Right lobe of liver (tissue), 6 donors: ENCODE measurements at regions not wholly inside any gene's neighbourhood (a gene's known extent, or its start where the extent isn't known, plus 50 kb on each side); places are given as distances from the start of the nearest gene placed in this dataset.

Experiments used
- ATAC-seq, 4 donors: fragments of 200-7000 bp; cut with Tn5 transposase; one replicate each; pipeline ENCODE4 v1.9.1; 2020; ENCODE audit warnings: mild to moderate bottlenecking in 4 of 4, moderate library complexity in 4 of 4
- DNase-seq, 3 donors: peaks; one replicate each; pipeline ENCODE4 v3.0.0-alpha.2; 2020
- H3K27ac ChIP-seq, 3 donors: fragments of 200-600 bp; one replicate each; pipeline ENCODE4 v1.8.0; 2022
- H3K27me3 ChIP-seq, 2 donors: fragments of 200-600 bp; one replicate each; pipeline ENCODE4 v1.8.0; 2022
- H3K36me3 ChIP-seq, 4 donors: fragments of 200-600 bp; sonication (generic) in 1 of 4; one replicate each; pipeline versions ENCODE4 v1.5.1 to v1.8.0; 2017 to 2022; ENCODE audit warnings: control low read depth in 1 of 4
- H3K4me1 ChIP-seq, 4 donors: fragments of 200-600 bp; sonication (generic) in 1 of 4; one replicate each; pipeline versions ENCODE4 v1.5.1 to v1.8.0; 2017 to 2022; ENCODE audit warnings: control low read depth in 1 of 4
- H3K4me3 ChIP-seq, 3 donors: fragments of 200-600 bp; one replicate each; pipeline ENCODE4 v1.8.0; 2022
- H3K9me3 ChIP-seq, 4 donors: fragments of 200-600 bp; sonication (generic) in 1 of 4; one replicate each; pipeline versions ENCODE4 v1.5.1 to v1.8.0; 2017 to 2022; ENCODE audit warnings: control low read depth in 1 of 4
- POLR2A ChIP-seq: fragments of 450-650 bp; IDR thresholded peaks from one replicate; pipeline ENCODE4 v1.6.1; 2017; ENCODE audit warnings: antibody characterized with exemption, mild to moderate bottlenecking
- WGBS: methylation state at CpG from one replicate; pipeline ENCODE4 v1.1.6; 2018; ENCODE audit warnings: low coverage, low lambda C conversion rate; ENCODE audit not compliant: insufficient coverage; ENCODE audit errors: missing lambda C conversion rate; 5-methylcytosine and 5-hydroxymethylcytosine counted together
- intact Hi-C, 2 donors: fragments of 100-400 bp; cut with DNase I; formaldehyde crosslinking; loops; one replicate each; pipeline versions ENCODE4 v1.11.2 to v1.14.1; 2022
- TF ChIP-seq, protein P1 (sequence below), 4 donors: fragments of 200-600 bp in 3 of 4; fragments of 450-650 bp in 1 of 4; IDR thresholded peaks; one replicate each; pipeline versions ENCODE4 v1.5.1 to v1.8.0; 2016 to 2022; ENCODE audit warnings: antibody characterized with exemption in 4 of 4, mild to moderate bottlenecking in 2 of 4
- donor health status: DM: no; HTN: yes; CAD: no.
- donor health status: DM: no; HTN: no; CAD: no.
- donor health status: DM: no; HTN: no; CAD: no.
- donor health status: DM: no; HTN: yes; CAD: no.
- donor health status: DM: no; HTN: yes; CAD: no.

DNA sequence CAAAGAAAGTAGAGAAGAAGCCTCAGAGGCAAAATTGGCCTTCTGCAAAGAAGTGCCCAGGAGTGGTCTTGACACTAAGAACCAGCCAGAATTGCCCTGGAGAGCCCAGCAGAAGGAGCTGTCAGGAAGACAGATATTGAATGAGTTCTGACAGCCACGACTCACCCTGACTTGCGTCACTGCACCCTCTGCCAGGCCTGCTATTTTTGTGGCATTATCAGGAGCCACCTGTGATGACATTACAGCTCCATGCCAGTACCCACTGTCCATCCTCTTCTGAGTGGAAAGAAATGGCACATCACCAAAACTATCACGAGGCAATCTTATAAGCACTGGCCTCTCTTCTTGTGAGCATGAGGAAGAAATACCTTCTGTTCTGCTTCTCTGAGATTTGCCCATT, 67.7 kb downstream of the SMIM20 start:
- TF ChIP-seq, protein P1, sequence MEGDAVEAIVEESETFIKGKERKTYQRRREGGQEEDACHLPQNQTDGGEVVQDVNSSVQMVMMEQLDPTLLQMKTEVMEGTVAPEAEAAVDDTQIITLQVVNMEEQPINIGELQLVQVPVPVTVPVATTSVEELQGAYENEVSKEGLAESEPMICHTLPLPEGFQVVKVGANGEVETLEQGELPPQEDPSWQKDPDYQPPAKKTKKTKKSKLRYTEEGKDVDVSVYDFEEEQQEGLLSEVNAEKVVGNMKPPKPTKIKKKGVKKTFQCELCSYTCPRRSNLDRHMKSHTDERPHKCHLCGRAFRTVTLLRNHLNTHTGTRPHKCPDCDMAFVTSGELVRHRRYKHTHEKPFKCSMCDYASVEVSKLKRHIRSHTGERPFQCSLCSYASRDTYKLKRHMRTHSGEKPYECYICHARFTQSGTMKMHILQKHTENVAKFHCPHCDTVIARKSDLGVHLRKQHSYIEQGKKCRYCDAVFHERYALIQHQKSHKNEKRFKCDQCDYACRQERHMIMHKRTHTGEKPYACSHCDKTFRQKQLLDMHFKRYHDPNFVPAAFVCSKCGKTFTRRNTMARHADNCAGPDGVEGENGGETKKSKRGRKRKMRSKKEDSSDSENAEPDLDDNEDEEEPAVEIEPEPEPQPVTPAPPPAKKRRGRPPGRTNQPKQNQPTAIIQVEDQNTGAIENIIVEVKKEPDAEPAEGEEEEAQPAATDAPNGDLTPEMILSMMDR (IDR thresholded peaks at IDR 0.05), result no peak
- TF ChIP-seq POLR2A, result no peak
- intact Hi-C loops, result no loop called here
- Histone ChIP-seq H3K4me1 (no peaks in the 10 kb centered on the region), H3K9me3 (no peaks in the 10 kb centered on the region), H3K27me3 (no peaks in the 10 kb centered on the region), H3K27ac (no peak overlapping the region), H3K4me3 (no peak overlapping the region), H3K36me3 (no peaks in the 10 kb centered on the region)
- DNase-seq (no peak), ATAC-seq (no peak)
- 71% methylated on average over 2 of the region's 3 CpGs for WGBS

GRCh38 chr4:25982962-25983361, 68.9 kb downstream of the SMIM20 start:
- Histone ChIP-seq H3K4me1 (no peaks in the 10 kb centered on the region), H3K27me3 (no peaks in the 10 kb centered on the region), H3K4me3 (no peak overlapping the region), H3K27ac (no peak overlapping the region), H3K36me3 (no peaks in the 10 kb centered on the region), H3K9me3 (no peaks in the 10 kb centered on the region)
- no peak for TF ChIP-seq POLR2A
- DNase-seq (no peak), ATAC-seq (no peak)
- intact Hi-C loops, result no loop called here
- 73% methylated on average over 7 of the region's 7 CpGs for WGBS

DNA sequence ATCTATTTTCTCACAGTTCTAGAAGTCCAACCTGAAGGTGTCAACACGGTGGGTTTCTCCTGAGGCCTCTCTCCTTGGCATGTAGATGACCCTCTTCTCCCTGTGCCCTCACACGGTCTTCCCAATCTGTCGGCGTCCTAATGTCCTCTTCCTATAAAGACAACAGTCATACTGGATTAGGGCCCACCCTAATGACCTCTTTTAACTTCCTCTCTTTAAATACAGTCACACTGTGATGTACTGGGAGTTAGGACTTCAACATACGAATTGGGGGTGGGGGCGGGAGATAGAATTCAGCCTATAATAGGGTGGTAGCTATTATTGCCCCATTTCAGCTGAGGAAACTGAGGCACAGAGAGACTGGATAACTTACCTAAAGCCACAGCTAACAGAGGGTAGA, 70.2 kb downstream of the SMIM20 start:
- TF ChIP-seq, protein P1 (IDR thresholded peaks at IDR 0.05), result no peak
- no peak for TF ChIP-seq POLR2A
- Histone ChIP-seq H3K9me3 (no peaks in the 10 kb centered on the region), H3K27me3 (no peaks in the 10 kb centered on the region), H3K4me1 (no peaks in the 10 kb centered on the region), H3K36me3 (no peaks in the 10 kb centered on the region), H3K27ac (no peak overlapping the region), H3K4me3 (no peak overlapping the region)
- DNase-seq, result no peak
- intact Hi-C loops, result no loop called here
- ATAC-seq, result peak in 2 of 4 donors; percentile 22 to 44
- WGBS, result 54% methylated on average over 6 of the region's 6 CpGs

DNA sequence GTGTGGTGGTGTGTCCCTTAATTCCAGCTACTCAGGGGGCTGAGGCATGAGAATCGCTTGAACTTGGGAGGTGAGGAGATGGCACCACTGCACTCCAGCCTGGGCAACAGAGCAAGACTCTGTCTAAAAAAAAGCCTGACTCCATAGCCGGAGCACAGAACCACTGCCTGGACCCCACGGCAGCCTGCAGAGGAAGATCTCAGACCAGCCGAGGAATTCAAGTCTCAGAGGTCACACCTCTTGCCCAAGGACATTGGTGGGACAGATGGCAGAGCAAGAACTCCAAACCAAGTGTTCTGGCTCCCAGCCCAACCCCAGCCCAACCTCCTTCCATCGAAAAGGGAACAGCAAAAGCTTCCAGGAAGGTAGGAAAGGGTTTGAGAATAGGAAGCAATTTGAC, 70.8 kb downstream of the SMIM20 start:
- Histone ChIP-seq H3K27ac (no peak overlapping the region), H3K27me3 (no peaks in the 10 kb centered on the region), H3K9me3 (no peaks in the 10 kb centered on the region), H3K4me3 (no peak overlapping the region), H3K4me1 (no peaks in the 10 kb centered on the region), H3K36me3 (no peaks in the 10 kb centered on the region)
- 38% methylated on average over 1 of the region's 5 CpGs for WGBS
- intact Hi-C loops, result no loop called here
- no peak for ATAC-seq
- no peak for DNase-seq
- TF ChIP-seq, protein P1 (IDR thresholded peaks at IDR 0.05), result no peak
- TF ChIP-seq POLR2A, result no peak

- no peak for ATAC-seq
- H3K36me3 ChIP-seq, result no peaks in the 10 kb centered on the region
These were observed 72.8 kb downstream of the SMIM20 start for GRCh38 chr4:25986807-25987206.

More at GRCh38 chr4:25986807-25987206, 72.8 kb downstream of the SMIM20 start:
- DNase-seq, result no peak
- TF ChIP-seq, protein P1 (IDR thresholded peaks at IDR 0.05), result no peak
- no peak for TF ChIP-seq POLR2A
- Histone ChIP-seq H3K27me3 (no peaks in the 10 kb centered on the region), H3K27ac (no peak overlapping the region), H3K9me3 (no peaks in the 10 kb centered on the region), H3K4me1 (no peaks in the 10 kb centered on the region), H3K4me3 (no peak overlapping the region)
- intact Hi-C loops, result no loop called here
- WGBS, result 93% methylated on average over 6 of the region's 7 CpGs
